Middle frontal gyrus (tissue), 1 donor: ENCODE measurements at regions not wholly inside any gene's neighbourhood (a gene's known extent, or its start where the extent isn't known, plus 50 kb on each side); places are given as distances from the start of the nearest gene placed in this dataset.

ENCODE experiments used
- DNase-seq: peaks from one replicate; pipeline ENCODE4 v3.0.0-alpha.2; 2015; ENCODE audit warnings: low spot score; ENCODE audit errors: extremely low spot score

GRCh38 chr5:120388016-120388781, 75.9 kb upstream of the PRR16 start:
- no peak for DNase-seq

GRCh38 chr5:120394259-120394658, 69.8 kb upstream of the PRR16 start:
- DNase-seq = no peak

- DNase-seq = no peak
Observed at GRCh38 chr5:120396186-120396585, 67.9 kb upstream of the PRR16 start.

GRCh38 chr5:120400356-120400755, 63.7 kb upstream of the PRR16 start:
- no peak for DNase-seq

GRCh38 chr5:120402606-120403005, 61.5 kb upstream of the PRR16 start:
- DNase-seq = no peak

GRCh38 chr5:120405286-120405864, 58.7 kb upstream of the PRR16 start:
- DNase-seq = peak; percentile 50

- no peak for DNase-seq
Observed at GRCh38 chr5:120405923-120406322, 58.2 kb upstream of the PRR16 start.

- no peak for DNase-seq
Observed at GRCh38 chr5:120413686-120414085, 50.4 kb upstream of the PRR16 start.
